HG02623 (cell line): ENCODE measurements at regions not wholly inside any gene's neighbourhood (a gene's known extent, or its start where the extent isn't known, plus 50 kb on each side); places are given as distances from the start of the nearest gene placed in this dataset.
"Not testable (repeated sequence)": the region's sequence is repeated elsewhere in the genome, so short reads cannot be mapped to it uniquely, and the experiment has no call there.

Experiments
- ATAC-seq: cut with Tn5 transposase; IDR thresholded peaks from one replicate; pipeline ENCODE4 v1.9.1; 2021; ENCODE audit warnings: moderate library complexity; ENCODE audit not compliant: unreplicated experiment

DNA sequence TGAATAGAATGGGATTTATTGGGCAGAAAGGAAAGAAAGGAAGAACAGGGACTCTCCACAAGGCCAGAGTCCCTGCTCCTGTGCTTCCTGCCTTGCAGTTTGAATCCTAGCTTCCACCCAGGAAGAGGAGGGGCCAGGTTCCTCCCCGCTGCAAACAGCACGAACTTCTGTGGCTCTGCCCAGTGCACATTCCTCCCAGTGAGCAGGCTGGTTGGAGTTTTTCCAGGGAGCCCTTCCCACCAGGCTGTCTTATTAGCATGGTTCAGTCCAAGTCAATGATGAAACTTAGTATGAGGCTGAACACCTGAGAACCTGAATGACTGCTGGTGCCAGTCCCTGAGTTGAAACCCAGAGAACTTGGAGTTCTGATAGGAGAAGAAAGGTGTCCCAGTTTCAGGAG, 247.2 kb downstream of the DUSP10 start:
- ATAC-seq: no peak

DNA sequence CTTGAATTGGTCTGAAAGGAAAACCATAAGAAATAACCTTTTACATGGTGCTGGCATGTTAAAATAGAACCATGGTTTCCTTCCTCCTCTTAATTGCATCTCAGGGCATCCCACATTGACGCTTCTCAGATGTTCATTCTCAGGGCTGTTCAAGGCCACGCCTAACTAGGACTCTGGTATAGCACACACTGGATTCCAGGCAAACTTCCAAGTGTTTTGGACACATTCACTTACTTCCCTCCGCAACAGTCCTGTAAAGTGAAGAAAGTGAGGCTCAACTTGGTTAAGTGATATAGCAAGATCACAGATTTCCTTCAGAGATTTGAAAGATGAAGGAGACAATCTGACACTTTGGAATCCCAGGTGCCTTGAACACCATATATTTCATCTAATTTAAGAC, 244.8 kb downstream of the DUSP10 start:
- no peak for ATAC-seq

DNA sequence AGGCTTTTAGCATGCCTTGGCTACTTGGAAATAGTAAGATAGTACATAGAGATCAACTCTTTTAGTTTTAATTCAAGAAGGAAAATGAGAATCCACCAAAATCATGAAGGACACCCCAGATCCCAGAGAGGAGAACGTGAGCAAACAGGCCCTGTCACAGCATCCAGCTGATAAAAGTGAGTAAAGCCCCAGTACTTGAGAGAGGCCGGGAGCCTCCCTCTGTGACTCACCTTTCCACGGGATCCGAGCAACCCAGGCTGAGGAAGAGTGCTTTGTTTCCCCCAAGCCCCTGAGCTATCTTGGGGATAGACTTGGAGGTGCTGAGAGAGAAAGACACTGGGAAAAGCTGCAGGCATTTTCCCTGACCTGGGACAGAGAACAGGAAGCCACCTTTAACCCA, 238.6 kb downstream of the DUSP10 start:
- no peak for ATAC-seq

- ATAC-seq: no peak
Measured at GRCh38 chr1:221509575-221510355, 232.1 kb downstream of the DUSP10 start.

DNA sequence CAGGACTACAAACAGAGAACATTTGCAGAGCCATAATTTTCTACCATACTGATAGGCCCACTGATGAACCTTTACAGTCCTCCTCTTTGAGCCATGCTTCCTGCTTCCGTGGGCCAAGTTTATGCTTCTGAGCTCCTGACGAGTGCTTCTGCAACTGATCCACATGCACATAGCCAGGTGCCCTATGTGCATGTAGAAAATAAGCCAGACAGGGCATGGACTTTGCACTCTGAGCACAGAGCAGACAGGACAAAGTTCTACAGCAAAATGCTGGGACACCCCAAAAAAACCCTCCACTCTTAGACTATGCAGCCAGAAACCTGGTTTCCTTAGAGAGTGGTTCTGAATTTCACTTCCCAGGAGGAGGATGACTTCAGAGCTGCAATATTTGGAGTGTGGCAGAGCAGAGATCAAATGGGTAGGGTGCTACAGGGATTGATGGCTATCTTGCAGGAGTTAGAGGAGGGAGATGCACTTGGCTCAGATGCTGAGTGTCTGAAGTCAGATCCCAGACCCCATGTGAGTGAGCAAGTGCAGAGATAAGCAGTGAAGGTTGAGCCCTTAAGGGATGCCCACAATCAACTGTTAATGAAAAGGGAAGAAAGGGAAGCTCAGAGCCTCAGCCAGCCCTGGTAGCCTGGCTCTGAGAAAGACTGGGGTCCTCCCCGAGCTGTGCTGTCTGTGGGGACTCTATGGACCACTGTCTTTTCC, 230.9 kb downstream of the DUSP10 start:
- ATAC-seq: no peak

- no peak for ATAC-seq
Measured at GRCh38 chr1:221511797-221512196, 230.1 kb downstream of the DUSP10 start.

- ATAC-seq: no peak
Measured at GRCh38 chr1:221514806-221515205, 227.1 kb downstream of the DUSP10 start.

- ATAC-seq: no peak
Measured at GRCh38 chr1:221515496-221515895, 226.4 kb downstream of the DUSP10 start.

- no peak for ATAC-seq
Measured at GRCh38 chr1:221517961-221518360, 223.9 kb downstream of the DUSP10 start.

- no peak for ATAC-seq
Measured at GRCh38 chr1:221520250-221520649, 221.6 kb downstream of the DUSP10 start.

DNA sequence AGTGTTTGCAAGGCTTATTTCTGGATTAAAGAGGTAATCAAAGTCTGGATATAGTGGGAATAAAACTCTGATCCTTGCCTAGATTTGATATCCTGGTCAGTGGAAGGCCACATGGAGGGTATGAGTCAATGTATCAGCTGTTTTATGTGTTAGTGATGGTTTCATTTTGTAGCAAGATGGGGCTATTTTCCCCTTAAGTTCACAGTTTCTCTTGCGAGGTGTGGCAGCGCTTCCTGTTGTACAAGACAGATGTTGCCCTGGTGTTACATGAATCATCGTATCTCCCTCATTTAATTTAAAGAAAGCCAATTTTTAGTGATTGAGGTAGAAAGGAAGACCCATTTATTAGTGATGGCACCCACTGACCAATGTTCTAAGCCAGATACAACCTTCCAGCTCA, 220.2 kb downstream of the DUSP10 start:
- no peak for ATAC-seq

DNA sequence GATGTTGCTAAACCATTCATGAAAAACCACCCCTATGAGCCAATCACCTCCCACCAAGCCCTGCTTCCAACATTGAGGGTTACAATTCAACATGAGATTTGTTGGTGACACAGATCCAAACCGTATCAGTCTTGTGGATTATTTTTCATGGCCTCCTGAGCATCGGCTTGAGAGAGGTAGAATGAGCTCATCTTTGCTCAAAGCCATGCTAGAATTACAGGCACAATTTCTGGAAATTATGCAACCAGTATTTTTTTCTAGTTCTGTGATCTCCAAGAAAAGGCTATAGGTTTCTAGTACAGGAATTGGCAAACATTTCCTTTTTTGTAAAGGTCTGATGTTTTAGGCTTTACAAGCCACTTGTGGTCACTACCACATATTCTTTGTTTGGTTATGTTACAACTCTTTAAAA, 219.4 kb downstream of the DUSP10 start:
- no peak for ATAC-seq

GRCh38 chr1:221525749-221526148, 216.1 kb downstream of the DUSP10 start:
- no peak for ATAC-seq

- no peak for ATAC-seq
Measured at GRCh38 chr1:221527302-221527701, 214.6 kb downstream of the DUSP10 start.

DNA sequence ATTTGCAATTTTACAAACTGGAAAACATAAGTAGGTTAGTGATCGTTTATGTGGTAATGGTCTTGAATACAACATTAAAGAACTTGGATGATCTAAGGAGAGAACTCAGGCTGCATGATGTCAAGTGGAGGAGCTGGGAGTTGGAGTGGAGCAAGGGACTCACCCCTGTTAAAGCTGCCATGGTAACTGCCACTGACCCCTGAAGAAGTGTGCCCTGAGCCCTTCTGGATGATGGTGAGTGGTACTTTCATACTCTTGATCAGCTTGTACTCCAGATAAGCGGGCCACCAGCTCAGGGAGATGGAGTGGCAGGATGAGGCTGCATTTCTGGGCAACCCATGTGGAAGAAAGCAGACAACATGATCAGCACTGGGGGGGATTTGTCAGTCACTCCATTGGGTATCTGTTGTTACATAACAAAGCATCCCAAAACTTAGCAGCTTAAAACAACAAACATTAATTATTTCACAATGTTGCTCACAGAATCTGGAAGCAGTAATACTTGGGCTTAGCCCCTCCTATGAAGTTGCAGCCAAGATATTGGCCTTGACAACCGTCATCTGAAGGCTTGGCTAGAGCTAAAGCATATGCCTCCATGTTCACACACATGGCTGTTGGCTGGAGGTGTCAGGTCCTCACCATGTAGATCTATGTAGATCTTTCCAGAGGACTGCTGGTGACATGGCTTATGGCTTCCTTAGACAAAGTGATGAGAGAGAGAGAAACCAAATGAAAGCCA, 213.8 kb downstream of the DUSP10 start:
- no peak for ATAC-seq

DNA sequence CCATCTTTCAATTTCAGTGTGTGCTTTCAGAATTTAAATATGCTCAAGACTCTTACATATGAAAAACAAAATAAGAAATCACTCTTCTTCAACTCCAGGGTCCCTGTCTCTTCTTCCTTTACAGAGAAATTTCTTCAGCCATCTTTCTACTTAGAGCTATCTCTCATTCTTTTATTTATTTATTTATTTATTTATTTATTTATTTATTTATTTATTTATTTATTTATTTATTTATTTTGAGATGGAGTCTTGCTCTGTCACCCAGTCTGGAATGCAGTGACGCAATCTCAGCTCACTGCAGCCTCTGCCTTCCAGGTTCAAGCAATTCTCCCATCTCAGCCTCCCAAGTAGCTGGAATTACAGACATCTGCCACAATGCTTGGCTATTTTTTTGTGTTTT, 211.7 kb downstream of the DUSP10 start:
- ATAC-seq: not testable (repeated sequence)

GRCh38 chr1:221530791-221531190, 211.1 kb downstream of the DUSP10 start:
- no peak for ATAC-seq

GRCh38 chr1:221532071-221532773, 209.7 kb downstream of the DUSP10 start:
- ATAC-seq: no peak

DNA sequence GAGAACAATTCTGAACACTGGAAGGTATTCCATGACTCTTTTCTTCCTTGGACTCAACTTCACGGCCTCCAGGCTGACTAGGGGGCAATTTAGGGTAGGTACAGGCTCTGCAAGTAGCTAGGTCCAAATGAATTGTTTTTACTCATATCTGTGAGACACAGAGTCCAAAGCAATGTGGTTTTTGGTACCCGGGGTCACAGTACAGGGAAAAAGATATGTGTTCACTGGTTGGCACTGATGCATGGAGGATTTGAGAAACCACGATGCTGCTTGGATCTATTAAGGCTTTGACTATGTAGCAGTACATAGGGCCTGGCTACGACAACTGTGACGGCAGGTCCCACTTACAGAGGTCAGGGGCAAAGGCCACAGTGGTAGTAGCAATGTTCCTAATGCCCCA, 200.6 kb downstream of the DUSP10 start:
- ATAC-seq: no peak

DNA sequence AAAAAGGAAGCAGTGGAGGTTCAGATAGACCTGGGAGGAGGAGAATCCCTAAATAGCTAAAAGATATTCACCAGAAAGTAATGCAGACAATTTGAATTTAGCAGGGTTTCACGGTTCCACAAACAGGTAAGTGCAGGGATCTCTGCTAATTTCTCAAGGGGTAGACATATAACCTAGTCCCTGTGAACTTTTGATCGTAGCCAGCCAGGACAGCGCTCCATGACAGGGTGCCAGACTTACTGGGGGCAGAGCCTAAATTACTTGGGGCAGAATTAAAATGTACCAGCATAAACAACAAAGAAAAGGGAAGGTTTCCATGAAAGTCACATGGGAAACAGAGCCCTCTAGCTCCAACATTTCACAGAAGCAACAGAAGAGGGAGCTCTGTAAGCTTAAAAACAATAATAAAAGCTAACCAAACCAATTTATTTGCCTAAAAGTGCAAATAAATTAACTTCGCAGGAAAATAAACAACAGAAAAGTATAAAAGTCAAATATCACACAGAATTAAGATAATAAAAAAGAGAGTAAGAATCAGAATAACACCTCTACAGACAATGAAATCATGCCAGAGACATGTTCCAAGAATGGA, 198.3 kb downstream of the DUSP10 start:
- no peak for ATAC-seq

GRCh38 chr1:221548942-221549341, 192.9 kb downstream of the DUSP10 start:
- ATAC-seq: no peak
